ENCODE measurements at regions not wholly inside any gene's neighbourhood (a gene's known extent, or its start where the extent isn't known, plus 50 kb on each side); places are given as distances from the start of the nearest gene placed in this dataset.

GRCh38 chr16:59973966-59974365 lies 1239.8 kb upstream of the GOT2 start:
- TF ChIP-seq, protein P1, sequence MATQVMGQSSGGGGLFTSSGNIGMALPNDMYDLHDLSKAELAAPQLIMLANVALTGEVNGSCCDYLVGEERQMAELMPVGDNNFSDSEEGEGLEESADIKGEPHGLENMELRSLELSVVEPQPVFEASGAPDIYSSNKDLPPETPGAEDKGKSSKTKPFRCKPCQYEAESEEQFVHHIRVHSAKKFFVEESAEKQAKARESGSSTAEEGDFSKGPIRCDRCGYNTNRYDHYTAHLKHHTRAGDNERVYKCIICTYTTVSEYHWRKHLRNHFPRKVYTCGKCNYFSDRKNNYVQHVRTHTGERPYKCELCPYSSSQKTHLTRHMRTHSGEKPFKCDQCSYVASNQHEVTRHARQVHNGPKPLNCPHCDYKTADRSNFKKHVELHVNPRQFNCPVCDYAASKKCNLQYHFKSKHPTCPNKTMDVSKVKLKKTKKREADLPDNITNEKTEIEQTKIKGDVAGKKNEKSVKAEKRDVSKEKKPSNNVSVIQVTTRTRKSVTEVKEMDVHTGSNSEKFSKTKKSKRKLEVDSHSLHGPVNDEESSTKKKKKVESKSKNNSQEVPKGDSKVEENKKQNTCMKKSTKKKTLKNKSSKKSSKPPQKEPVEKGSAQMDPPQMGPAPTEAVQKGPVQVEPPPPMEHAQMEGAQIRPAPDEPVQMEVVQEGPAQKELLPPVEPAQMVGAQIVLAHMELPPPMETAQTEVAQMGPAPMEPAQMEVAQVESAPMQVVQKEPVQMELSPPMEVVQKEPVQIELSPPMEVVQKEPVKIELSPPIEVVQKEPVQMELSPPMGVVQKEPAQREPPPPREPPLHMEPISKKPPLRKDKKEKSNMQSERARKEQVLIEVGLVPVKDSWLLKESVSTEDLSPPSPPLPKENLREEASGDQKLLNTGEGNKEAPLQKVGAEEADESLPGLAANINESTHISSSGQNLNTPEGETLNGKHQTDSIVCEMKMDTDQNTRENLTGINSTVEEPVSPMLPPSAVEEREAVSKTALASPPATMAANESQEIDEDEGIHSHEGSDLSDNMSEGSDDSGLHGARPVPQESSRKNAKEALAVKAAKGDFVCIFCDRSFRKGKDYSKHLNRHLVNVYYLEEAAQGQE (IDR thresholded peaks at IDR 0.05; ENCODE audit: borderline replicate concordance), result no peak
- TF ChIP-seq, protein P2, sequence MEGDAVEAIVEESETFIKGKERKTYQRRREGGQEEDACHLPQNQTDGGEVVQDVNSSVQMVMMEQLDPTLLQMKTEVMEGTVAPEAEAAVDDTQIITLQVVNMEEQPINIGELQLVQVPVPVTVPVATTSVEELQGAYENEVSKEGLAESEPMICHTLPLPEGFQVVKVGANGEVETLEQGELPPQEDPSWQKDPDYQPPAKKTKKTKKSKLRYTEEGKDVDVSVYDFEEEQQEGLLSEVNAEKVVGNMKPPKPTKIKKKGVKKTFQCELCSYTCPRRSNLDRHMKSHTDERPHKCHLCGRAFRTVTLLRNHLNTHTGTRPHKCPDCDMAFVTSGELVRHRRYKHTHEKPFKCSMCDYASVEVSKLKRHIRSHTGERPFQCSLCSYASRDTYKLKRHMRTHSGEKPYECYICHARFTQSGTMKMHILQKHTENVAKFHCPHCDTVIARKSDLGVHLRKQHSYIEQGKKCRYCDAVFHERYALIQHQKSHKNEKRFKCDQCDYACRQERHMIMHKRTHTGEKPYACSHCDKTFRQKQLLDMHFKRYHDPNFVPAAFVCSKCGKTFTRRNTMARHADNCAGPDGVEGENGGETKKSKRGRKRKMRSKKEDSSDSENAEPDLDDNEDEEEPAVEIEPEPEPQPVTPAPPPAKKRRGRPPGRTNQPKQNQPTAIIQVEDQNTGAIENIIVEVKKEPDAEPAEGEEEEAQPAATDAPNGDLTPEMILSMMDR (IDR thresholded peaks at IDR 0.05; ENCODE audit: poor library complexity, severe bottlenecking), result no peak
- no peak for TF ChIP-seq SMC3 (conservative IDR thresholded peaks at IDR 0.05; ENCODE audit: poor library complexity)
- TF ChIP-seq RAD21 (conservative IDR thresholded peaks at IDR 0.05), result no peak
- TF ChIP-seq POLR2AphosphoS5 (IDR thresholded peaks at IDR 0.05), result no peak
- no peak for TF ChIP-seq EP300 (conservative IDR thresholded peaks at IDR 0.05; ENCODE audit: poor library complexity, severe bottlenecking)

All from neural cell (in vitro differentiated cells).